ENCODE measurements at regions not wholly inside any gene's neighbourhood (a gene's known extent, or its start where the extent isn't known, plus 50 kb on each side); places are given as distances from the start of the nearest gene placed in this dataset.

- H3K23ac ChIP-seq (ENCODE audit: insufficient read length, low read depth, low read length): no peak overlapping the region
- H4K5ac ChIP-seq (ENCODE audit: insufficient read length, low read depth, low read length): no peak overlapping the region
- H3K4me1 ChIP-seq (ENCODE audit: insufficient read depth, low read length): no peaks in the 10 kb centered on the region
- H3K27me3 ChIP-seq (ENCODE audit: insufficient read depth, low read length): no peaks in the 10 kb centered on the region
- Mint-ChIP-seq H3K9me3 (peaks cover 0 to 2% of the 10 kb centered on the region in 2 experiments; a peak in 2 of 5 replicates), H3K4me1 (no peaks in the 10 kb centered on the region), H3K36me3 (ENCODE audit: insufficient read depth in 1 of 3, low read depth in 3 of 3) (no peaks in the 10 kb centered on the region; a peak in 1 of 7 replicates), H3K4me3 (no peak overlapping the region), H3K27me3 (ENCODE audit: low read depth) (no peaks in the 10 kb centered on the region), H3K27ac (no peak overlapping the region)
- no peaks in the 10 kb centered on the region for H3K79me1 ChIP-seq (ENCODE audit: insufficient read depth, low read depth, low read length, poor library complexity, severe bottlenecking)
- no peak overlapping the region for H2AK5ac ChIP-seq (ENCODE audit: insufficient read length, low read length)
- H4K8ac ChIP-seq (replicated peaks; ENCODE audit: insufficient read length, low read depth, low read length): no peak overlapping the region
- H4K91ac ChIP-seq (ENCODE audit: insufficient read length, low read depth, low read length): no peak overlapping the region
- H3K79me2 ChIP-seq (ENCODE audit: insufficient read depth, low read length): no peaks in the 10 kb centered on the region
- no peak overlapping the region for H2BK20ac ChIP-seq (ENCODE audit: low read depth, low read length, poor library complexity, severe bottlenecking)
- H3K18ac ChIP-seq (ENCODE audit: insufficient read length, low read depth, low read length): no peak overlapping the region
- no peak overlapping the region for H2BK15ac ChIP-seq (ENCODE audit: low read depth, low read length)
- no peaks in the 10 kb centered on the region for H3K9me3 ChIP-seq (ENCODE audit: control insufficient read depth, low read depth, low read length)
- no peak for DNase-seq
- no peak overlapping the region for H3K56ac ChIP-seq (ENCODE audit: insufficient read length, low read depth, low read length)
- no peaks in the 10 kb centered on the region for H4K20me1 ChIP-seq (ENCODE audit: control insufficient read depth, insufficient read depth, insufficient read length)
- H3K27ac ChIP-seq (ENCODE audit: insufficient read length, low read depth, low read length): no peak overlapping the region
- no CpG with 5 or more reads among the region's 2 CpGs for WGBS (ENCODE audit: extremely low coverage, insufficient read length, low lambda C conversion rate)
- H2BK120ac ChIP-seq (ENCODE audit: low read depth, low read length, poor library complexity, severe bottlenecking): no peak overlapping the region
- no peaks in the 10 kb centered on the region for H3K23me2 ChIP-seq (ENCODE audit: insufficient read length, low read depth, low read length, poor library complexity, severe bottlenecking)
- H2BK5ac ChIP-seq (ENCODE audit: insufficient read length, low read length): no peak overlapping the region
- H3K9ac ChIP-seq (ENCODE audit: extremely low read depth, insufficient read length, low read length): no peak overlapping the region
- TF ChIP-seq CTCF (conservative IDR thresholded peaks at IDR 0.05): no peak
- no peak overlapping the region for H3K14ac ChIP-seq (ENCODE audit: insufficient read depth, low read length)
- H3K4ac ChIP-seq (ENCODE audit: low read depth, low read length): no peak overlapping the region
- H2AFZ ChIP-seq (ENCODE audit: low read length): no peak overlapping the region
- no peak overlapping the region for H3K4me2 ChIP-seq (ENCODE audit: insufficient read depth, insufficient read length, low read length)
- no peak overlapping the region for H3T11ph ChIP-seq (ENCODE audit: low read length)
- H2BK12ac ChIP-seq (ENCODE audit: insufficient read length, low read depth, low read length): no peak overlapping the region
These were observed 83.5 kb upstream of the WSCD1 start for GRCh38 chr17:5986644-5987043.
